HG03469 (cell line): ENCODE measurements at regions not wholly inside any gene's neighbourhood (a gene's known extent, or its start where the extent isn't known, plus 50 kb on each side); places are given as distances from the start of the nearest gene placed in this dataset.
"Not testable (repeated sequence)": the region's sequence is repeated elsewhere in the genome, so short reads cannot be mapped to it uniquely, and the experiment has no call there.

Experiments used
- ATAC-seq: cut with Tn5 transposase; IDR thresholded peaks from one replicate; pipeline ENCODE4 v1.9.1; 2021; ENCODE audit warnings: mild to moderate bottlenecking, moderate library complexity, moderate number of reproducible peaks; ENCODE audit not compliant: unreplicated experiment

DNA sequence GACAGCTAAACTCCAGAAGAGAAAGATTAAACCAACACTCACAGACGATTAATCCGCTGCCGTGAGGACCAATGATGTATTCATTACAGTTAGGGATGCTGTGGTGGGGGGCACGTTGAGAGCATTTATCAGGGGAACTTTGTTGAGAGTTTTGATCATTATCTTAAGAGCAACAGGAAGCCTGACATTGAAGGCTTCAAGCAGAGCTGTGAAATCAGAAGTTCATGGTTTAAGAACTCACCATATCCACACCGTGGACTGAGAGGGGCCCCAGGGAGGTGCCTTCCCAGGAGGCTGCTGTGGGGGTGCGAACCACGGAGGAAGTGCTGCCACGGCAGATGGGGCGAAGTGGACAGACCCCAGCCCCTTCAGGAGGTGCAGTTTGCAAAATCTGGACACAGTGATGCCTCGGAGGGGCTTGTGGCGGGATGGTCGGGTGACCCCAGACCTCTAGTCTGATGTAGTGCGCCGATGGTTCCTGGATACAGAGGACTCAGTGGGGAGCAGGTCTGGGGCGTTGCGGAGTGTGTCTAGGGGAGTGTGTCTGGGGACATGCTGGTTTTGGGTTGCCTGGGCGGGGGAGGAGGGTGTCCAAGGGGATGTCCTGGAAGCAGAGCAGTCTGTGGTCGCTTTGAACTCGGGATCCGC lies 73.0 kb downstream of the DIO3 start:
- ATAC-seq = no peak

DNA sequence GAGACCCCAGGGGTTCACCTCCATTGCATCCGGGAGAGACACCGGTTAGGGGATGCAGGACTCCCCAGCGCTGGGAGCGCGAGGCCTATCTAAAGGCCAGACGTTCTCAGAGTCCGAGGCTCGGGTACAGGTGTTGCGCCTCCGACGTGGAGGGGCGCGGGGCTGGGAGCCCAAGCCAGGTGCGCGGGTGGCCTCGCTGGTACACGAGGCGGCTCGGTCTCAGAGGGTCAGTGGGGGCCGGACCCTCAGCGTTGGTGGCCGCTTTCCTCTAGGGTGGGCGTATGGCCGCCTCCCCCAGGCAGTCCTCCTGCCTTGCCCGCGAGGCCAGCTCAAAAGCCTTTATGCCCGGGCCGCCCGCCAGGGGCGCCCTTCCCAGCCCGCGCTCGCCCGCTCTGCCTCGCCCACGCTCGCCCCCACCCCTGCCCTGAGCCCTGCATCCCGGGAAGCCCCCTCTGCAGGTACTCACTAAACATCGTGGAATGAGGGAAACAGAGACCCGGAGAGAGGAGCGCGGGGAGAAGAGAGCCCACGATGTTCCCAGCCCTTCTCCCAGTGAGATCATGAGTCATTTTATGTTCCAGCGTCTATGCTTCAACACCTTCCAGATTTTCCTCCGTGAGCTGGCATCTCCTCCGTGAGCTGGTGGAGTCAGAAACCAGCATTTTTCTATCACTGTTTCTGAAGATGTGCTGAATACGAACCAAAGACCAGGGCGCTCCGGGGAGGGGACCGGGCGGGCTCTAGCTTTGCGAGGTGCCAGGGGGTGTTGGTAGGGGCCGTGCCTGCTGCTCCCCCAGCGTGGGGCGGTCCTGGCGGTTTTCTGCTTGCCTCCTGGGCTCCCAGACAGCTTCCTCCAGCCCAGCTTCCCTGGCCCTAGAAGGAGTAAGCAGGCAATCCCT lies 73.8 kb downstream of the DIO3 start:
- ATAC-seq = no peak

DNA sequence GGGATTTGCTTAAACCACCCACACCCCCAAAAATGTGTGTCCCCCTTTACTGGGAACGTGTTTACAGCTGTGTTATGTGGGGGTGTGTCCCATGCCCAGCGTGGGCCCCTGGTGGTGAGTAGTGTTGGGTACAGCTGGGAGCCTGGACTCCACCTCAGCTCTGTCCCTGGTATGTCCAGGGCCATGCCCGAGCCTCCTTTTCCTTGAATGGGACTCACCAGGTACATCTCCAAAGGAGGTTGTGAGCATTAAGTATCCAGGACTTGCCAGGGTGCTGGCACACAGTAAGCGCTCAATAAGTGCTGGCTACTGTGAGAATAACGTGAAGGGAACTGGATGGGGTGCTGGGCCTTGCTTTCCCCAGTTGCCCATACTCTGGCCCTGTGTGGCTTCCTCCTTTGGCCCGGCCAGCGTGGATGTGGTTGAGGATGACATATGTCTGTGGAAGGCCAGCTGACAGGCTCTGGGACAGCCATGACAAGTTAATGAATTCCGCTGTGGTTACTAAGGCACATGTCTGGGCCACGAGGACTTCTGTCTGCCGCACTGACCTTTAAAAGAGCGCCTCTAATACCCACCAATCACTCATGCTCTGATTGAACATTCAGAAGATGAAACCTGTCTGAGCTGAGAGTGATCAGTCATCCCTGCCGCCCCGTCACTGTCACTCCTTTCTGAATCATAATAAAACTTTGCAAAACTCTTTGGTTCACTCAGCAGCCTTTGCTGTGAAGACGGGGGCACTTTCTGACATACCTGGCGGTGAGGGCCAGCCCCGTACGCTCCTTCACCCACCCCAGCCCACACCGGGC lies 74.7 kb downstream of the DIO3 start:
- ATAC-seq = peak; percentile 48

DNA sequence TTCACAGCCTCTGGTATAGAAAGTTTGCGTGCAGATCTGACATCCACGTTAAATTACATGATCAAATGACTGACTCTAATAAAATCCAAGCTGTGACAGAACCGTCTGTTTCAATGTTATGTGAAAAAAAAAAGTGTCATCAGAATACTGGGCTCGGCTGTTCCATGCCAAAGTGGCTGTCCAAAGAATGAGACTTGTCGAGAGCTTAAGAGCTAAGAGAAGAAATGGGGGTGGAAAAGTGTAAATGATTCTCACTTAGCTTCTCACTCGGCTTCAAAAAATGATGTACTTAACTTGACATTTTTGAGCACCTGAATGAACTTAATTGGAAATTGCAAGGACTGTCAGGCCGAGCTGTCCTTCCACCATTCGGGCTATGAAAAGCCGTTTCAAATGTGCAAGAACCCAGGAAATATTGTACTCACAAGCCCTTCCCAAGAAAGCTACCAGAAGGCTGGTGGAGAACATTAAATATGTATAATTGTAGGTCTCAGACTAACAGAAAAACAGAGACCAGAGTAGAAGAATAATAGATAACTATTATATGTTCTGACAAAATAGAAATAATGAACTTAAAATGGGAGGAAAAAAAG lies 78.0 kb downstream of the DIO3 start:
- ATAC-seq = no peak

DNA sequence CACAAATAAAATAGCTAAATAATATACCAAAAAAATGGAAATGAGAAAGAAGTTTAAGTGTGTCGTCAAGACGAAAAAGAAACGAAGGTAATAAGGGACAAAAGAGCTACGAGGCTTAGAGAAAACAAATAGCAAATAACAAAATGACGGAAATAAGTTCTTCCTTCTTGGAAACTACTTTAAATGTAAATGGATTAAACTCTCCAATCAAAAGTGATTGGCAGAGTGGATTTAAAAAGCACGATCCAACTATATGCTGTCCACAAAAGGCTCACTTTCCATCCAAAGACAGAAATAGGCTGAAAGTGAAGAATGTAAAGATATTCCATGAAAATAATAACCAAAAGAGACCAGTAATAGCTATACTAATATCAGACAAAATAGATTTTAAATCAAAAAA lies 82.4 kb downstream of the DIO3 start:
- ATAC-seq = no peak

DNA sequence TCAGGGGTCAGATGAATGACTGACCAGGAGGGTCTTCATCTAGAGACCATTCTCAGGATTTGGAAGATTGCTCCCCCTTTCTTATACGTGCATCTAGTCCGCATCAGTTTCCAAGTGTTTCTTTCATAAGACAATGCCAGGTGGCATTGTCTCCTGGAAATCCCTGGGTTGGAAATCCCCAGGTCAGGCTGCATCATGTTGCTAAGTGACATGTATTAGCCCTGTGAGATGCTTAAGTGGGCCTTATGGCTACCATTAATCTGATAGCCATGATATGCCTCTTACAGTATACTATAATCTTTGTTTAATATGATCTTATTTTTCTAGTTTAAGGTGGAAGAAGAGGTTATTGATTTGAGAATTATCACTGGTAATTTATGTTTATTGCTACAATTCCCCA lies 92.8 kb downstream of the DIO3 start:
- no peak for ATAC-seq

DNA sequence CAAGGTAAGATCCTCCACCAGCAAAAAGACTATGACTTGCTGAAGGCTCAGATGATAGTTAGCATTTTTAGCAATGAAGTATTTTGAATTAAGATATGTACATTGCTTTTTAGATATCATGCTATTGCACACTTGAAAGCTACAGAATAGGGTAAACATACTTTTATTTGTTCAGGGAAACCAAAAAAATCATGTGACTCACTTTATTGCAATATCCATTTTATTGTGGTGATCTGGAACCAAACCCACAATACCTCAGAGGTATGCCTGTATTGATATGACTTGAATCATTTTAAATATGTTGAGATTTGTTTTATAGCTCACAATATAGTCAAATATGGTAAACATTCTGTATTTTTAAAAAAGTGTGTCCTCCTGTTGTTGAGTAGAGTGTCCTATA lies 96.1 kb downstream of the DIO3 start:
- no peak for ATAC-seq

DNA sequence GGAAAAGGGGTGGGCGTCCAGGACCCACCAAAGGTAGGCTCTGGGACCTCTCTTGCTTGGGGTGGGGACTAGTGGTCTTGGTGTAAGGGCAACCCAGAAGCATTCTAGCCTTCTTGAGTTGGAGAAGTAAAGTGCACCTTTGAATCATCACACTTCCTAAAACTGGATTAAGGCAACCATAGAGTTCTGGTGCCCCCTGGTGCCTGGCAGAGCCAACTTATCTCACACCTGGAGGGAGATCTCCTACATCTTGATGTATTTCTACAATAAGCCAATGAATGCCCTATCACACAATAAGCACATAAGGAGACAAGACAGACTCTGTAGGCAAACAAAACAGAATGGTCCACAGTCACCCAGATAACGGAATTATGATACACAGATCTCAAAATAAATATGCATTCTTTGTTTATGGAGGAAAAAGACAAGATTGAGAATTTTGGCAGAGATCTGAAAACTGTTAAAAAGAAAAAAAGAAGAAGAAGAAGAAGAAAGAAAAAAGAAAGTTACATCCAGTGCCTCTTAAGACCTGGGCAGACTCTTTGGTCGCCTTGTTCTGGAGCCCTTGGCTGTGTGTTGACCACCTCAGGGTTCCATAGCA lies 95.9 kb upstream of the PPP2R5C start:
- ATAC-seq = no peak

DNA sequence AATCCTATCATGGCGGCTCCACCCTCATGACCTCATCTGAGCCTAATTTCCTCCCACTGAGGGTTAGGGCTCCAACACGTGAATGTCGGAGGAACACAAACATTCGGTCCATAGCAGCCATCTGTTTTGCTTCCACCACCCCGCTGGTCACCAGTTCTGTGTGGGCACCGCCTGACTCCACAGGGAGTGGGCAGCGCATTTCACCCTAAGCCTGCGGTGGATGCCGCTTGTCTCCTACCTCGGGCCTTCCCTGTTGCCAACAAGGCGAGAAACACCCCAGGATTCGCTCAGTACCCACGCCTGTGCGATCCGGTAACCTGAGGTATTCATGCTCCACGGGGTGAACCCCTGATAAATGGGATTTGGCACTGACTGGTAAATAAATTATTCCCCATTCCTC lies 95.2 kb upstream of the PPP2R5C start:
- no peak for ATAC-seq

DNA sequence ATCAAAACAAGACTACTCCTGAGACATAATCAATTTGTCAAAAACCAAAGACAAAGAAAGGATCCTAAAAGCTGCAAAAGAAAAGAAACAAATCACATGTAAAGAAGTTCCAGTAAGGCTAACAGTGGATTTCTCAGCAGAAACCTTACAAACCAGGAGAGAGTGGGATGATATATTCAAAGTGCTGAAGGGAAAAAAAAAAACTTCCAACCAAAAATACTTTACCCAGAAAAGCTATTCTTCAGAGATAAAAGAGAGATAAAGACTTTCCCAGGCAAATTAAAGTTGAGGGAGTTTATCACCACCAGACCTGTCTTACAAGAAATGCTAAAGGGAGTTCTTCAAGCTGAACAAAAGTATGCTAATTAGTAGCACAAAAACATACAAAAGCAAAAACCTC lies 91.9 kb upstream of the PPP2R5C start:
- ATAC-seq = no peak

DNA sequence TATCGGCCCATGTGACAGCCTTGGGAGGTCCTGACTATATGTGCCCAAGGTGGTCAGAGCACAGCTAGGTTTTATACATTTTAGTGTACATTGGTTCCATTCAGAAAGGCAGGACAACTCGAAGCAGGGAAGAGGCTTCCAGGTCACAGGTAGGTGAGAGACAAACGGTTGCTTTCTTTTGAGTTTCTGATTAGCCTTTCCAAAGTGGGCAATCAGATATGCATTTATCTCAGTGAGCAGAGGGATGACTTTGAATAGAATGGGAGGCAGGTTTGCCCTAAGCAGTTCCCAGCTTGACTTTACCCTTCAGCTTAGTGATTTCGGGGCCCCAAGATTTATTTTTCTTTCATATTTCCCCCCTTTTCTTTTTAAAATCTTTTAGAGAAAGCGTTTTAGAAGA lies 87.6 kb upstream of the PPP2R5C start:
- no peak for ATAC-seq

DNA sequence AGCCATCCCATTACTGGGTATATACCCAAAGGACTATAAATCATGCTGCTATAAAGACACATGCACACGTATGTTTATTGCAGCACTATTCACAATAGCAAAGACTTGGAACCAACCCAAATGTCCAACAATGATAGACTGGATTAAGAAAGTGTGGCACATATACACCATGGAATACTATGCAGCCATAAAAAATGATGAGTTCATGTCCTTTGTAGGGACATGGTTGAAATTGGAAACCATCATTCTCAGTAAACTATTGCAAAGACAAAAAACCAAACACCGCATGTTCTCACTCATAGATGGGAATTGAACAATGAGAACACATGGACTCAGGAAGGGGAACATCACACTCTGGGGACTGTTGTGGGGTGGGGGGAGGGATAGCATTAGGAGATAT lies 85.7 kb upstream of the PPP2R5C start:
- ATAC-seq = not testable (repeated sequence)

DNA sequence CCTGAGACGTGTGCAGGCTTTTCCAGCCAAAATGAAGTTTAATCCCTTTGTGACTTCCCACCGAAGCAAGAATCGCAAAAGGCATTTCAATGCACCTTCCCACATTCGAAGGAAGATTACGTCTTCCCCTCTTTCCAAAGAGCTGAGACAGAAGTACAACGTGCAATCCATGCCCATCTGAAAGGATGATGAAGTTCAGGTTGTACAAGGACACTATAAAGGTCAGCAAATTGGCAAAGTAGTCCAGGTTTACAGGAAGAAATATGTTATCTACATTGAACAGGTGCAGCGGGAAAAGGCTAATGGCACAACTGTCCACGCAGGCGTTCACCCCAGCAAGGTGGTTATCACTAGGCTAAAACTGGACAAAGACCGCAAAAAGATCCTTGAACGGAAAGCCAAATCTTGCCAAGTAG lies 83.6 kb upstream of the PPP2R5C start:
- not testable (repeated sequence) for ATAC-seq

DNA sequence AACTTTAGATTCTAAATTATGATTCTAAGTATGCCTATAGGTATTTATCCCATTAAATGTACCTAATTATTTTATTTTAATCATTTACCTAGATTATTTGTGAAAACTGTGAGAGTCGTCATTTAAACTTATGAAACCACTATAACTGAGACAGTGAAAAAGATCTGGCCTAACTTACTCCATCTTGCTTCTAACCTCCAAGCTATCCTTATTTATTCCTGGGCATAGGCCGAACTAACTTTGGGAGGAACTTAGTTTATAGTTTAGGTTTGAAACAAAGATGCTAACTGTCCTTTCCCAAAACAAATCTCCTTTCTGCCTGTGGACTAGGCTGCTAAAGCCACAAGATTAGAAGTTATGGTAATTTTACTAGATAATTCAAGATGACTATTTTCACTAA lies 79.7 kb upstream of the PPP2R5C start:
- no peak for ATAC-seq

DNA sequence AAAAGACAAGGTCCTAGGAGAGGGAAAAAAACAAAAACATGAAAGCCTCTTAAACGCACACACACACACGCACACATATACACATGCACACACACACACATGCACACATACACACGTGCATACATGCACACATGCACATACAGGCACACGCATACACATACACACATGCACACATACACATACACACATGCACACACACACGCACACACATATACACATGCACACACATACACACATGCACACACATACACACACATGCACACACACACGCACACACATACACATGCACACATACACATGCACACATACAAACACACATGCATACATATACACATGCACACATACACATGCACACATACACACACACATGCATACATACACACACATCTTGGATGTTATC lies 78.1 kb upstream of the PPP2R5C start:
- no peak for ATAC-seq

DNA sequence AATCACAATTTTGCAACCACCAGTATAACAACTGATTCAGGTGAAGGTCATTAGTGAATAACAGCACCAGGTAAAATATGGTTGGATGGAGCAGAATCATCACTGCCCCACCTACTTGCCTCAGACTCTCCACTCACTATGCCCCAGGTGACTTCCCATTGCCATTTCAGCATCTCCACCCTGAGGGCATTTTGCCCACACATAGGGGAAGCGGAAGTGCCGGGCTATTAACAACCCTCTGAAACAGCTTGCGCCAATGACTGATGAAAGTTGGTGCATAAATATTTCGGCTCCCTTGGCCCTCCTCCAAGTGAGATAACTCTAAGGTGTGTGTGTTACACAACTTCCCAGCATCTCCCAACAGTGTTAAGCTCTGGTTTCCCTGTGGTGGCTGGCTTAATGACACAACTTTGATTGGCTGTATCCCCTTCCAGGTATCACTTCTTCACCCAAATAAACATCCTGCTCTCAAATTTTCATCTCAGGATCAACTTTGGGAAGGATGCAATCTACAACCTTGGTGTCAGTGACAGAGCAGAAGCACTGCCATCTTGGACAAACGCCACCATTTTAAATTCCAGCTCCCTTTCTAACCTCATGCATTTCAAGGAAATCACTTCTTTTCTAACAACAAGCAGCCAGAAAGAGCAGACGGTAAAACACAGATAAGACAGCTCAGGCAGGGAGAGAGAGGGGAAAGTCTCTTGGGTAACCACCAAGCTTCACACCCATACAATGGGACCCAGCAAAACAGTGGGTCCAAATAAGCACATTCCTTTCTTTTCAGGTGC lies 73.6 kb upstream of the PPP2R5C start:
- no peak for ATAC-seq

DNA sequence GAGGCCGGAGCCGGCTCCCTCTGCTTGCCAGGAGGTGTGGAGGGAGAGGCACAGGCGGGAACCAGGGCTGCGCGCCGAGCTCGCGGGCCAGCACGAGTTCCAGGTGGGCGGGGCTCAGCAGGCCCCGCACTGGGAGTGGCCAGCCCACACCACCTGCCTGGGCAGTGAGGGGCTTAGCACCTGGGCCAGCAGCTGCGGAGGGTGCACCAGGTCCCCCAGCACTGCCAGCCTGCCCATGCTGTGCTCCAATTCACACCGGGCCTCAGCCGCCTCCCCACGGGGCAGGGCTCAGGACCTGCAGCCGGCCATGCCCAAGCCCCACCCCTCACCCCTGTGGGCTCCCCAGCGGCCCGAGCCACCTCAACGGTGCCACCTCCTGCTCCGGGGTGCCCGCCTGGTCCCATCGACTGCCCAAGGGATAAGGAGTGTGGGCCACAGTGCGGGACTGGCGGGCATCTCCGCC lies 72.4 kb upstream of the PPP2R5C start:
- ATAC-seq = no peak

DNA sequence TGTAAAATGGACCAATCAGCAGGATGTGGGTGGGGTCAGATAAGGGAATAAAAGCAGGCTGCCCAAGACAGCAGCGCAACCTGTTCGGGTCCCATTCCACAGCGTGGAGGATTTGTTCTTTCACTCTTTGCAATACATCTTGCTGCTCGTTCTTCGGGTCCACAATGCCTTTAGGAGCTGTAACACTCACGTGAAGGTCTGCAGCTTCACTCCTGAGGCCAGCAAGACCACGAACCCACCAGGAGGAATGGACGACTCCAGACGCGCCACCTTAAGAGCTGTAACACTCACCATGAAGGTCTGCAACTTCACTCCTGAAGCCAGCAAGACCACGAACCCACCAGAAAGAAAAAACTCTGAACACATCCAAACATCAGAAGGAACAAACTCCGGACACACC lies 71.5 kb upstream of the PPP2R5C start:
- ATAC-seq = not testable (repeated sequence)

DNA sequence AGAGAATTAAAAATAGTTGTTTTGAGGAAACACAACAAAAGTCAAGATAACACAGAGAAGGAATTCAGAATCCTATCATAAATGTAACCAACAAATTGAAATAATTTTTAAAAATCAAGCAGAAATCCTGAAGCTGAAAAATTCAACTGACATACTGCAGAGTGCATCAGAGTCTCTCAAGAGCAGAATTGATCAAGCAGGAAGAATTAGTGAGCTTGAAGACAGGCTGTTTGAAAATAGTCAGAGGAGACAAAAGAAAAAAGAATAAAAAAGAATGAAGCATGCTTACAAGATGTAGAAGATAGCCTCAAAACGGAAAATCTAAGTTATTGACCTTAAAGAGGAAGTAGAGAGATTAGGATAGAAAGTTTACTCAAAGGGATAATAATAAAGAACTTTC lies 65.8 kb upstream of the PPP2R5C start:
- ATAC-seq = no peak

DNA sequence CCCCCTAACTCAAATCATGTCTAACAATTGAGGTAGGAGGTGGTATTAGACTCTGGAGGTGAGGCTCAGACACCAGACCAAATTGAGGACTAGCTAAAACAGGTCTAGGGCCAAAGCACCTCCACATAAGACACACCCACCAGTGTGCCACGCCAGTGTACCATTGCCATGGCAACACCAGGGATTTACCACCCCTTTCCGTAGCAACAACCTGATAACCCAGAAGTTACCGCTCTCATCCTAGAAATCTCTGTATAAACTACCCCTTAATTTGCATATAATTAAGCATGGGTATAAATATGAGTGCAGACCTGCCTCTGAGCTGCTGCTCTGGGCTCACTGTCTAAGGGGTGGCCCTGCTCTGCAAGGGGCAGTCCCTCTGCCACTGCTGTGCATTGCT lies 57.4 kb upstream of the PPP2R5C start:
- ATAC-seq = no peak
